ENCODE measurements at regions not wholly inside any gene's neighbourhood (a gene's known extent, or its start where the extent isn't known, plus 50 kb on each side); places are given as distances from the start of the nearest gene placed in this dataset.

DNA sequence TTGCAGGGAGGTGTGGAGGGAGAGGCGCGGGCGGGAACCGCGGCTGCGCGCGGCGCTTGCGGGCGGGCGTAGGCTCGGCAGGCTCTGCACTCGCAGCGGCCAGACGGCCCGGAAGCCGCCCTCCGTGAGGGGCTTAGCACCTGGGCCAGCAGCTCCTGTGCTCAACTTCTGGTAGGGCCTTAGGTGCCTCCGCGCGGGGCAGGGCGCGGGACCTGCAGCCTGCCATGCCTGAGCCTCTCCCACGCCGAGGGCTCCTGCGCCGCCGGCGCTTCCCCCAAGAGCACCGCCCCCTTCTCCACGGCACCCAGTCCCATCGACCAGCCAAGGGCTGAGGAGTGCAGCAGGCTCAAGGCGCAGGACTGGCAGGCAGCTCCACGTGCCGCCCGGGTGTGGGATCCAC, 940.8 kb upstream of the PCDH9 start:
- no peaks in the 10 kb centered on the region for H3K4me1 ChIP-seq (ENCODE audit: insufficient read depth, low read length, poor library complexity, severe bottlenecking)
- no peaks in the 10 kb centered on the region for H3K27me3 ChIP-seq (replicated peaks; ENCODE audit: insufficient read depth, low read depth, low read length, poor library complexity)
- ChIA-PET CTCF (no interaction called here), POLR2A (ENCODE audit: low non-redundant PET) (no interaction called here)
- no peak overlapping the region for H3K4me3 ChIP-seq (ENCODE audit: low read depth, low read length, poor library complexity, severe bottlenecking)
- intact Hi-C loops (cut with micrococcal nuclease; ENCODE audit: unreplicated experiment), result no loop called here
- H3K27ac ChIP-seq (ENCODE audit: low read depth, low read length, poor library complexity, severe bottlenecking), result no peak overlapping the region
- H3K36me3 ChIP-seq (ENCODE audit: insufficient read depth, low read length, poor library complexity, severe bottlenecking), result no peaks in the 10 kb centered on the region
- TF ChIP-seq EZH2 (IDR thresholded peaks at IDR 0.05; ENCODE audit: borderline replicate concordance, low read depth, low read length, poor library complexity, severe bottlenecking), result no peak
- TF ChIP-seq, protein P1, sequence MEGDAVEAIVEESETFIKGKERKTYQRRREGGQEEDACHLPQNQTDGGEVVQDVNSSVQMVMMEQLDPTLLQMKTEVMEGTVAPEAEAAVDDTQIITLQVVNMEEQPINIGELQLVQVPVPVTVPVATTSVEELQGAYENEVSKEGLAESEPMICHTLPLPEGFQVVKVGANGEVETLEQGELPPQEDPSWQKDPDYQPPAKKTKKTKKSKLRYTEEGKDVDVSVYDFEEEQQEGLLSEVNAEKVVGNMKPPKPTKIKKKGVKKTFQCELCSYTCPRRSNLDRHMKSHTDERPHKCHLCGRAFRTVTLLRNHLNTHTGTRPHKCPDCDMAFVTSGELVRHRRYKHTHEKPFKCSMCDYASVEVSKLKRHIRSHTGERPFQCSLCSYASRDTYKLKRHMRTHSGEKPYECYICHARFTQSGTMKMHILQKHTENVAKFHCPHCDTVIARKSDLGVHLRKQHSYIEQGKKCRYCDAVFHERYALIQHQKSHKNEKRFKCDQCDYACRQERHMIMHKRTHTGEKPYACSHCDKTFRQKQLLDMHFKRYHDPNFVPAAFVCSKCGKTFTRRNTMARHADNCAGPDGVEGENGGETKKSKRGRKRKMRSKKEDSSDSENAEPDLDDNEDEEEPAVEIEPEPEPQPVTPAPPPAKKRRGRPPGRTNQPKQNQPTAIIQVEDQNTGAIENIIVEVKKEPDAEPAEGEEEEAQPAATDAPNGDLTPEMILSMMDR (conservative IDR thresholded peaks at IDR 0.05; ENCODE audit: low read depth, low read length), result no peak
- H3K9me3 ChIP-seq (ENCODE audit: low read depth, low read length, poor library complexity, severe bottlenecking), result no peaks in the 10 kb centered on the region
- no TSS peak for BruUV-seq (replicated peaks)
- DNase-seq (ENCODE audit: low spot score), result no peak

DNA sequence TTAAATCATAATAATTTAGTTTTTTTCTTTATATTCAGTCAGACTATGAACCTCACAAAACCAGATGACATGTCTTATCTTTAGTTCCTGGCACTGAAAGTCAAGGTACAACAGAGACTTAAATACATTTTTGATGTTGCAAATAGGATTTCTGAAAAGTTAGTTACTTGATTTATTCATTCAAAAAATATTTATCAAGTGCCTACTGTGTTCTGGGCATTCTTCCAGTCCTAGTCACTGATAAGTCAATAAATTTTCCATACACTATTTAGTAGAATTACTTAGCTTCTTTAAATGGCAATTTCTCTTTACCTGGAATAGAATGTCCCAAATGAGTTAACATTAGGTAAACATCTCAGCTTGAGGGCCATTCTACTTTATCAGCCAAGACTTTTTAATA, 938.3 kb upstream of the PCDH9 start:
- DNase-seq (ENCODE audit: low spot score), result no peak
- intact Hi-C loops (cut with micrococcal nuclease; ENCODE audit: unreplicated experiment), result no loop called here

DNA sequence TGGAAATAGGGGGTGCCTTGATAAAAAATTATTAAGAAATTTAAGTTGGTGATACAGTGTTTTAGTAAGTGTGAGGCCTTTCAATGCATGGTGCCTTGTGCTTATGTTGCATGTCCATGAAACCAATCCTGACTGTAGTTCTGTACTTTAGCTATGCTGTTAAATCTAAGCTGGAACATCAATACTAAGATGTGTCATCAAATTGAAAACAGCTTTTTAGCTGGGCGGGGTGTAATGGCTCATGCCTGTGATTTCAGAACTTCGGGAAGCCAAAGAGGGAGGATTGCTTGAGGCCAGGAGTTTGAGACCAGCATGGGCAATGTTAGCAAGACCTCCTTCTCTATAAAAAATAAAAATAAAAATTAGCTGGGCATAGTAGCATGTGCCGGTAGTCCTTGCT, 930.3 kb upstream of the PCDH9 start:
- no peak for DNase-seq (ENCODE audit: low spot score)
- POLR2A ChIA-PET (ENCODE audit: low non-redundant PET), result no interaction called here
- H3K27me3 ChIP-seq (replicated peaks; ENCODE audit: insufficient read depth, low read depth, low read length, poor library complexity), result no peaks in the 10 kb centered on the region
- BruUV-seq (replicated peaks), result no TSS peak
- TF ChIP-seq, protein P1 (conservative IDR thresholded peaks at IDR 0.05; ENCODE audit: low read depth, low read length), result no peak
- TF ChIP-seq EZH2 (IDR thresholded peaks at IDR 0.05; ENCODE audit: borderline replicate concordance, low read depth, low read length, poor library complexity, severe bottlenecking), result no peak
- H3K4me3 ChIP-seq (ENCODE audit: low read depth, low read length, poor library complexity, severe bottlenecking), result no peak overlapping the region
- no peaks in the 10 kb centered on the region for H3K9me3 ChIP-seq (ENCODE audit: low read depth, low read length, poor library complexity, severe bottlenecking)
- no peaks in the 10 kb centered on the region for H3K36me3 ChIP-seq (ENCODE audit: insufficient read depth, low read length, poor library complexity, severe bottlenecking)
- H3K4me1 ChIP-seq (ENCODE audit: insufficient read depth, low read length, poor library complexity, severe bottlenecking), result no peaks in the 10 kb centered on the region
- intact Hi-C loops (cut with micrococcal nuclease; ENCODE audit: unreplicated experiment), result no loop called here
- no peak overlapping the region for H3K27ac ChIP-seq (ENCODE audit: low read depth, low read length, poor library complexity, severe bottlenecking)
- CTCF ChIA-PET, result no interaction called here

More for the DNA sequence above, 938.3 kb upstream of the PCDH9 start:
- Histone ChIP-seq H3K36me3 (ENCODE audit: insufficient read depth, low read length, poor library complexity, severe bottlenecking) (no peaks in the 10 kb centered on the region), H3K9me3 (ENCODE audit: low read depth, low read length, poor library complexity, severe bottlenecking) (no peaks in the 10 kb centered on the region), H3K27ac (ENCODE audit: low read depth, low read length, poor library complexity, severe bottlenecking) (no peak overlapping the region), H3K27me3 (replicated peaks; ENCODE audit: insufficient read depth, low read depth, low read length, poor library complexity) (no peaks in the 10 kb centered on the region), H3K4me1 (ENCODE audit: insufficient read depth, low read length, poor library complexity, severe bottlenecking) (no peaks in the 10 kb centered on the region), H3K4me3 (ENCODE audit: low read depth, low read length, poor library complexity, severe bottlenecking) (no peak overlapping the region)
- TF ChIP-seq, protein P1 (conservative IDR thresholded peaks at IDR 0.05; ENCODE audit: low read depth, low read length), result no peak
- TF ChIP-seq EZH2 (IDR thresholded peaks at IDR 0.05; ENCODE audit: borderline replicate concordance, low read depth, low read length, poor library complexity, severe bottlenecking), result no peak
- ChIA-PET CTCF (no interaction called here), POLR2A (ENCODE audit: low non-redundant PET) (no interaction called here)
- BruUV-seq (replicated peaks), result no TSS peak

All from A673 (cell line).